HG03457 (cell line): ENCODE measurements at regions not wholly inside any gene's neighbourhood (a gene's known extent, or its start where the extent isn't known, plus 50 kb on each side); places are given as distances from the start of the nearest gene placed in this dataset.
"Not testable (repeated sequence)": the region's sequence is repeated elsewhere in the genome, so short reads cannot be mapped to it uniquely, and the experiment has no call there.

Source experiments
- ATAC-seq: cut with Tn5 transposase; IDR thresholded peaks from one replicate; pipeline ENCODE4 v1.9.1; 2021; ENCODE audit warnings: moderate number of reproducible peaks; ENCODE audit not compliant: unreplicated experiment

GRCh38 chr12:72148709-72149108 is 123.5 kb upstream of the TRHDE start:
- no peak for ATAC-seq

- ATAC-seq, result no peak
These were observed 109.3 kb upstream of the TRHDE start for GRCh38 chr12:72162875-72163274.

- ATAC-seq, result no peak
These were observed 103.3 kb upstream of the TRHDE start for GRCh38 chr12:72168851-72169250.

- ATAC-seq, result no peak
These were observed 98.2 kb upstream of the TRHDE start for GRCh38 chr12:72173974-72174373.

- no peak for ATAC-seq
These were observed 93.9 kb upstream of the TRHDE start for GRCh38 chr12:72178244-72178643.

GRCh38 chr12:72178871-72179270 is 93.3 kb upstream of the TRHDE start:
- ATAC-seq, result no peak

- no peak for ATAC-seq
These were observed 92.3 kb upstream of the TRHDE start for GRCh38 chr12:72179841-72180240.

GRCh38 chr12:72184971-72185533 is 87.1 kb upstream of the TRHDE start:
- not testable (repeated sequence) for ATAC-seq

GRCh38 chr12:72189266-72189665 is 82.9 kb upstream of the TRHDE start:
- no peak for ATAC-seq

GRCh38 chr12:72191761-72192160 is 80.4 kb upstream of the TRHDE start:
- no peak for ATAC-seq

- ATAC-seq, result no peak
These were observed 74.4 kb upstream of the TRHDE start for GRCh38 chr12:72197790-72198189.

- no peak for ATAC-seq
These were observed 70.7 kb upstream of the TRHDE start for GRCh38 chr12:72201457-72201856.

GRCh38 chr12:72203764-72204335 is 68.3 kb upstream of the TRHDE start:
- no peak for ATAC-seq

- ATAC-seq, result no peak
These were observed 65.1 kb upstream of the TRHDE start for GRCh38 chr12:72207079-72207478.

GRCh38 chr12:72207486-72208409 is 64.4 kb upstream of the TRHDE start:
- no peak for ATAC-seq

GRCh38 chr12:72209086-72209485 is 63.1 kb upstream of the TRHDE start:
- ATAC-seq, result no peak

GRCh38 chr12:72214163-72214562 is 58.0 kb upstream of the TRHDE start:
- ATAC-seq, result no peak

- not testable (repeated sequence) for ATAC-seq
These were observed 56.9 kb upstream of the TRHDE start for GRCh38 chr12:72215287-72215686.

- no peak for ATAC-seq
These were observed 52.2 kb upstream of the TRHDE start for GRCh38 chr12:72219937-72220336.
